H9 (cell line): ENCODE measurements at regions not wholly inside any gene's neighbourhood (a gene's known extent, or its start where the extent isn't known, plus 50 kb on each side); places are given as distances from the start of the nearest gene placed in this dataset.
A peak's percentile ranks its signal among the peaks of the same experiment; 100 is the strongest.

Source experiments
- DNase-seq: peaks from one replicate; pipeline ENCODE4 v3.0.0-alpha.2; 2017
- H2AFZ ChIP-seq: one replicate; pipeline ENCODE4 v1.6.1; 2013; ENCODE audit warnings: mild to moderate bottlenecking, low read length, control low read depth, moderate library complexity
- H2AK5ac ChIP-seq: 2 replicates; pipeline ENCODE4 v1.6.1; 2013; ENCODE audit warnings: low read length, control low read depth, mixed read lengths; ENCODE audit not compliant: insufficient read length
- H2BK120ac ChIP-seq: one replicate; pipeline ENCODE4 v1.6.1; 2013; ENCODE audit warnings: low read depth, mild to moderate bottlenecking, low read length, control low read depth, inconsistent platforms; ENCODE audit not compliant: poor library complexity, severe bottlenecking
- H2BK12ac ChIP-seq: 2 replicates; pipeline ENCODE4 v1.6.1; 2013; ENCODE audit warnings: low read length, control low read depth, mixed read lengths, low read depth; ENCODE audit not compliant: insufficient read length
- H2BK15ac ChIP-seq: 2 replicates; pipeline ENCODE4 v1.6.1; 2013; ENCODE audit warnings: low read depth, low read length, control low read depth
- H2BK20ac ChIP-seq: one replicate; pipeline ENCODE4 v1.6.1; 2013; ENCODE audit warnings: low read depth, mild to moderate bottlenecking, low read length, control low read depth, inconsistent platforms; ENCODE audit not compliant: poor library complexity, severe bottlenecking
- H2BK5ac ChIP-seq: 2 replicates; pipeline ENCODE4 v1.6.1; 2013; ENCODE audit warnings: low read length, control low read depth, mixed read lengths; ENCODE audit not compliant: insufficient read length
- H3K14ac ChIP-seq: 2 replicates; pipeline ENCODE4 v1.6.1; 2013; ENCODE audit warnings: low read length, control low read depth; ENCODE audit not compliant: insufficient read depth
- H3K18ac ChIP-seq: 2 replicates; pipeline ENCODE4 v1.6.1; 2013; ENCODE audit warnings: low read depth, mild to moderate bottlenecking, mixed read lengths, low read length, control low read depth; ENCODE audit not compliant: insufficient read length
- H3K23ac ChIP-seq: 2 replicates; pipeline ENCODE4 v1.6.1; 2013; ENCODE audit warnings: low read length, control low read depth, mixed read lengths, low read depth; ENCODE audit not compliant: insufficient read length
- H3K23me2 ChIP-seq: 2 replicates; pipeline ENCODE4 v1.6.1; 2013; ENCODE audit warnings: low read depth, mild to moderate bottlenecking, mixed read lengths, low read length, control low read depth; ENCODE audit not compliant: insufficient read length, poor library complexity, severe bottlenecking
- H3K27ac ChIP-seq: 2 replicates; pipeline ENCODE4 v1.5.1; 2013; ENCODE audit warnings: low read length, control low read depth, mixed read lengths, low read depth; ENCODE audit not compliant: insufficient read length
- H3K27me3 ChIP-seq: 2 replicates; pipeline ENCODE4 v1.6.1; 2013; ENCODE audit warnings: low read length, control low read depth, inconsistent platforms; ENCODE audit not compliant: insufficient read depth
- H3K4ac ChIP-seq: 2 replicates; pipeline ENCODE4 v1.6.1; 2013; ENCODE audit warnings: low read depth, mild to moderate bottlenecking, control low read depth, inconsistent platforms, low read length, moderate library complexity
- H3K4me1 ChIP-seq: 2 replicates; pipeline ENCODE4 v1.6.1; 2013; ENCODE audit warnings: low read length, control low read depth, inconsistent platforms; ENCODE audit not compliant: insufficient read depth
- H3K4me2 ChIP-seq: 2 replicates; pipeline ENCODE4 v1.6.1; 2013; ENCODE audit warnings: low read length, control low read depth, mixed read lengths; ENCODE audit not compliant: insufficient read length, insufficient read depth
- H3K56ac ChIP-seq: 2 replicates; pipeline ENCODE4 v1.6.1; 2013; ENCODE audit warnings: low read depth, mild to moderate bottlenecking, mixed read lengths, low read length, control low read depth; ENCODE audit not compliant: insufficient read length
- H3K79me1 ChIP-seq: 2 replicates; pipeline ENCODE4 v1.6.1; 2013; ENCODE audit warnings: low read depth, mild to moderate bottlenecking, moderate library complexity, low read length, control low read depth, inconsistent platforms; ENCODE audit not compliant: insufficient read depth, poor library complexity, severe bottlenecking
- H3K79me2 ChIP-seq: 2 replicates; pipeline ENCODE4 v1.6.1; 2013; ENCODE audit warnings: low read length, control low read depth, inconsistent platforms; ENCODE audit not compliant: insufficient read depth
- H3K9ac ChIP-seq: 2 replicates; pipeline ENCODE4 v1.6.1; 2013; ENCODE audit warnings: low read length, control low read depth, mixed read lengths; ENCODE audit not compliant: insufficient read length; ENCODE audit errors: extremely low read depth
- H3K9me3 ChIP-seq: one replicate; pipeline ENCODE4 v1.6.1; 2013; ENCODE audit warnings: low read depth, low read length, inconsistent platforms; ENCODE audit not compliant: control insufficient read depth
- H3T11ph ChIP-seq: one replicate; pipeline ENCODE4 v1.6.1; 2013; ENCODE audit warnings: mild to moderate bottlenecking, low read length, control low read depth, inconsistent platforms
- H4K20me1 ChIP-seq: one replicate; pipeline ENCODE4 v1.6.1; 2013; ENCODE audit not compliant: control insufficient read depth, insufficient read length, insufficient read depth
- H4K5ac ChIP-seq: 2 replicates; pipeline ENCODE4 v1.6.1; 2013; ENCODE audit warnings: low read depth, mild to moderate bottlenecking, mixed read lengths, low read length, control low read depth; ENCODE audit not compliant: insufficient read length
- H4K8ac ChIP-seq: replicated peaks from 2 replicates; pipeline ENCODE4 v1.6.1; 2013; ENCODE audit warnings: low read length, control low read depth, mixed read lengths, low read depth; ENCODE audit not compliant: insufficient read length
- H4K91ac ChIP-seq: 2 replicates; pipeline ENCODE4 v1.6.1; 2013; ENCODE audit warnings: low read depth, mild to moderate bottlenecking, moderate library complexity, mixed read lengths, low read length, control low read depth; ENCODE audit not compliant: insufficient read length
- H3K27ac Mint-ChIP-seq, 3 experiments: 2 replicates in 2 of 3; 3 replicates in 1 of 3; pipeline ENCODE4 v1.8.0; 2020 to 2021; ENCODE audit warnings: mixed read lengths in 3 of 3, mild to moderate bottlenecking in 1 of 3, moderate library complexity in 1 of 3
- H3K27me3 Mint-ChIP-seq: 2 replicates; pipeline ENCODE4 v1.8.0; 2021; ENCODE audit warnings: low read depth, mild to moderate bottlenecking, moderate library complexity, mixed read lengths
- H3K36me3 Mint-ChIP-seq, 3 experiments: 2 replicates in 2 of 3; 3 replicates in 1 of 3; pipeline ENCODE4 v1.8.0; 2020 to 2021; ENCODE audit warnings: low read depth in 3 of 3, mixed read lengths in 3 of 3; ENCODE audit not compliant: insufficient read depth in 1 of 3
- H3K4me1 Mint-ChIP-seq, 2 experiments: 2 replicates each; pipeline ENCODE4 v1.8.0; 2020; ENCODE audit warnings: mixed read lengths in 2 of 2
- H3K4me3 Mint-ChIP-seq, 2 experiments: 2 replicates in 1 of 2; 3 replicates in 1 of 2; pipeline ENCODE4 v1.8.0; 2020 to 2021; ENCODE audit warnings: mild to moderate bottlenecking in 2 of 2, mixed read lengths in 2 of 2, moderate library complexity in 1 of 2
- H3K9me3 Mint-ChIP-seq, 2 experiments: 2 replicates in 1 of 2; 3 replicates in 1 of 2; pipeline ENCODE4 v1.8.0; 2020; ENCODE audit warnings: mild to moderate bottlenecking in 2 of 2, mixed read lengths in 2 of 2, moderate library complexity in 1 of 2
- WGBS: extraction: QIAGEN DNeasy Blood & Tissue Kit; methylation state at CpG from one replicate; pipeline ENCODE4 v1.1.7; 2013; ENCODE audit warnings: missing lambda C conversion rate, low lambda C conversion rate, mixed read lengths; ENCODE audit not compliant: insufficient read length; ENCODE audit errors: extremely low coverage; 5-methylcytosine and 5-hydroxymethylcytosine counted together
- TF ChIP-seq, protein P1 (sequence below): fragments of 200-600 bp; sonication (generic); conservative IDR thresholded peaks from 3 replicates; pipeline ENCODE4 v1.8.0; 2021; ENCODE audit warnings: antibody characterized with exemption, mild to moderate bottlenecking

DNA sequence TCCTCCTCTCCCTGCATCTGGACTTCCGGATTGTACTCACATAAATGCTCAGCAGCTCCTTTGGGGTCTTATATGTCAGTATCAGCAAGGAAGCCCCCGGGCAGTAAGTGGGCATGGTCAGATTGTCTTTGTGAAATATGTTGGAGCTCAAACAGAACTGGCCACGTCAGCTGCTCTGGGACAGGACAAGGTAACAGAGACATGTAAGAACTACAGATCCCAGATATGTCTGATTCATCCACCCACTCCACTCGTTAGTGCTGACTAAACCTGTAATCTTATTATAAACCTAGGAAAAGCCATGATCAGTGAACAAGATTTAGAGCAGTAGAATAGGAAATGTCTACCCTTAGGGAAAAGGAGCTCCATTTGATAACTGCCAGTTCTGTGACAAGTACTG lies 561.8 kb downstream of the CETN3 start:
- no peak overlapping the region for H3K27ac ChIP-seq
- no peak overlapping the region for H3K4me3 Mint-ChIP-seq
- no peak overlapping the region for H3K18ac ChIP-seq
- no peak overlapping the region for H2BK12ac ChIP-seq
- no peak overlapping the region for H4K5ac ChIP-seq
- H2AFZ ChIP-seq = no peak overlapping the region
- peak overlapping the region; percentile 9 for H3T11ph ChIP-seq
- no CpG with 5 or more reads among the region's 4 CpGs for WGBS
- H3K27me3 ChIP-seq = no peaks in the 10 kb centered on the region
- no peak overlapping the region for H4K8ac ChIP-seq
- H3K9me3 ChIP-seq = no peaks in the 10 kb centered on the region
- H3K27me3 Mint-ChIP-seq = no peaks in the 10 kb centered on the region
- no peak overlapping the region for H2BK120ac ChIP-seq
- no peak overlapping the region for H3K4me2 ChIP-seq
- no peaks in the 10 kb centered on the region for H3K36me3 Mint-ChIP-seq
- peak overlapping the region in 1 of 3 experiments; percentile 27; a peak in 3 of 7 replicates for H3K27ac Mint-ChIP-seq
- no peak overlapping the region for H2AK5ac ChIP-seq
- no peak overlapping the region for H3K23ac ChIP-seq
- H3K9me3 Mint-ChIP-seq = no peaks in the 10 kb centered on the region
- peaks cover 36 to 56% of the 10 kb centered on the region in 2 experiments for H3K4me1 Mint-ChIP-seq
- H4K20me1 ChIP-seq = no peaks in the 10 kb centered on the region
- H3K79me2 ChIP-seq = no peaks in the 10 kb centered on the region
- no peak overlapping the region for H3K9ac ChIP-seq
- no peak overlapping the region for H3K14ac ChIP-seq
- no peak overlapping the region for H3K56ac ChIP-seq
- H3K4ac ChIP-seq = no peak overlapping the region
- peaks cover 6% of the 10 kb centered on the region; the same call in 1 of the 2 replicates for H3K4me1 ChIP-seq
- no peak for DNase-seq
- H2BK5ac ChIP-seq = no peak overlapping the region
- no peaks in the 10 kb centered on the region for H3K23me2 ChIP-seq
- no peak overlapping the region for H2BK20ac ChIP-seq
- H3K79me1 ChIP-seq = no peaks in the 10 kb centered on the region
- no peak overlapping the region for H2BK15ac ChIP-seq
- H4K91ac ChIP-seq = no peak overlapping the region
- TF ChIP-seq, protein P1, sequence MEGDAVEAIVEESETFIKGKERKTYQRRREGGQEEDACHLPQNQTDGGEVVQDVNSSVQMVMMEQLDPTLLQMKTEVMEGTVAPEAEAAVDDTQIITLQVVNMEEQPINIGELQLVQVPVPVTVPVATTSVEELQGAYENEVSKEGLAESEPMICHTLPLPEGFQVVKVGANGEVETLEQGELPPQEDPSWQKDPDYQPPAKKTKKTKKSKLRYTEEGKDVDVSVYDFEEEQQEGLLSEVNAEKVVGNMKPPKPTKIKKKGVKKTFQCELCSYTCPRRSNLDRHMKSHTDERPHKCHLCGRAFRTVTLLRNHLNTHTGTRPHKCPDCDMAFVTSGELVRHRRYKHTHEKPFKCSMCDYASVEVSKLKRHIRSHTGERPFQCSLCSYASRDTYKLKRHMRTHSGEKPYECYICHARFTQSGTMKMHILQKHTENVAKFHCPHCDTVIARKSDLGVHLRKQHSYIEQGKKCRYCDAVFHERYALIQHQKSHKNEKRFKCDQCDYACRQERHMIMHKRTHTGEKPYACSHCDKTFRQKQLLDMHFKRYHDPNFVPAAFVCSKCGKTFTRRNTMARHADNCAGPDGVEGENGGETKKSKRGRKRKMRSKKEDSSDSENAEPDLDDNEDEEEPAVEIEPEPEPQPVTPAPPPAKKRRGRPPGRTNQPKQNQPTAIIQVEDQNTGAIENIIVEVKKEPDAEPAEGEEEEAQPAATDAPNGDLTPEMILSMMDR = no peak
